IMR-90 (cell line): ENCODE measurements at regions not wholly inside any gene's neighbourhood (a gene's known extent, or its start where the extent isn't known, plus 50 kb on each side); places are given as distances from the start of the nearest gene placed in this dataset.

Experiments
- ATAC-seq: fragments of 200-7000 bp; cut with Tn5 transposase; 2 replicates; pipeline ENCODE4 v1.9.1; 2020; ENCODE audit warnings: low read depth, mild to moderate bottlenecking, moderate library complexity
- BruUV-seq: library from RNA; stranded (reverse); fragments of 400-500 nt; replicated peaks from 2 replicates; lab custom pipeline; 2021; lab: Mats Ljungman, UMichigan
- CTCF ChIA-PET: fragments of 300-600 bp; formaldehyde crosslinking; extraction: SDS; loops from one replicate; lab custom pipeline; 2021; ENCODE audit warnings: antibody characterized with exemption; lab: Yijun Ruan, JAX
- POLR2A ChIA-PET: fragments of 300-600 bp; sonication (Branson Sonifier 250); formaldehyde crosslinking; loops from one replicate; lab custom pipeline; 2022; ENCODE audit warnings: antibody characterized with exemption; ENCODE audit not compliant: unreplicated experiment; lab: Charles Lee
- DNase-seq: peaks from one replicate; pipeline ENCODE4 v3.0.0; 2013
- H2AFZ ChIP-seq: replicated peaks from 2 replicates; pipeline ENCODE3; 2013; ENCODE audit warnings: low read length, mild to moderate bottlenecking; ENCODE audit not compliant: poor library complexity
- H2AK5ac ChIP-seq: 2 replicates; pipeline ENCODE4 v1.6.1; 2013; ENCODE audit warnings: low read depth, low read length, inconsistent platforms
- H2AK9ac ChIP-seq: replicated peaks from 2 replicates; pipeline ENCODE3; 2013; ENCODE audit warnings: mild to moderate bottlenecking, low read depth, low read length, moderate library complexity; ENCODE audit not compliant: poor library complexity
- H2BK120ac ChIP-seq: 2 replicates; pipeline ENCODE4 v1.6.1; 2013; ENCODE audit warnings: low read depth, low read length, inconsistent platforms
- H2BK15ac ChIP-seq: 3 replicates; pipeline ENCODE4 v1.6.1; 2013; ENCODE audit warnings: low read depth, low read length, inconsistent platforms
- H2BK20ac ChIP-seq: 2 replicates; pipeline ENCODE4 v1.6.1; 2013; ENCODE audit warnings: low read depth, mild to moderate bottlenecking, inconsistent platforms, low read length, moderate library complexity
- H2BK5ac ChIP-seq: 2 replicates; pipeline ENCODE4 v1.6.1; 2013; ENCODE audit warnings: mild to moderate bottlenecking, low read depth, low read length, inconsistent platforms; ENCODE audit not compliant: poor library complexity, severe bottlenecking
- H3K14ac ChIP-seq: replicated peaks from 2 replicates; pipeline ENCODE4 v1.6.1; 2013; ENCODE audit warnings: low read depth, low read length, inconsistent platforms
- H3K18ac ChIP-seq: 2 replicates; pipeline ENCODE4 v1.6.1; 2013; ENCODE audit warnings: low read depth, low read length, control low read depth
- H3K23ac ChIP-seq: 2 replicates; pipeline ENCODE4 v1.6.1; 2013; ENCODE audit warnings: low read depth, low read length, inconsistent platforms
- H3K27ac ChIP-seq: 2 replicates; pipeline ENCODE4 v1.5.1; 2013; ENCODE audit warnings: mild to moderate bottlenecking, control low read depth, low read length; ENCODE audit not compliant: insufficient read depth
- H3K27me3 ChIP-seq: 2 replicates; pipeline ENCODE4 v1.6.1; 2013; ENCODE audit warnings: low read length; ENCODE audit not compliant: control insufficient read depth, insufficient read depth
- H3K36me3 ChIP-seq: 2 replicates; pipeline ENCODE4 v1.6.1; 2013; ENCODE audit warnings: low read length, mixed read lengths; ENCODE audit not compliant: control insufficient read depth, insufficient read depth
- H3K4ac ChIP-seq: 2 replicates; pipeline ENCODE4 v1.6.1; 2013; ENCODE audit warnings: low read depth, low read length, inconsistent platforms
- H3K4me1 ChIP-seq: 2 replicates; pipeline ENCODE4 v1.6.1; 2013; ENCODE audit warnings: low read length, mixed read lengths; ENCODE audit not compliant: control insufficient read depth, insufficient read depth
- H3K4me2 ChIP-seq: 2 replicates; pipeline ENCODE4 v1.6.1; 2013; ENCODE audit warnings: low read depth, mild to moderate bottlenecking, control low read depth, low read length, moderate library complexity
- H3K4me3 ChIP-seq: 2 replicates; pipeline ENCODE4 v1.5.1; 2013; ENCODE audit warnings: low read depth, mild to moderate bottlenecking, control low read depth, low read length, moderate library complexity; ENCODE audit not compliant: insufficient read depth
- H3K56ac ChIP-seq: 2 replicates; pipeline ENCODE4 v1.6.1; 2013; ENCODE audit warnings: low read length, inconsistent platforms; ENCODE audit not compliant: insufficient read depth; ENCODE audit errors: extremely low read depth
- H3K79me1 ChIP-seq, 2 experiments: 2 replicates each; pipeline ENCODE4 v1.6.1; 2013; ENCODE audit warnings: low read length in 2 of 2, inconsistent platforms in 1 of 2, low read depth in 1 of 2
- H3K9ac ChIP-seq: 2 replicates; pipeline ENCODE4 v1.6.1; 2013; ENCODE audit warnings: low read depth, low read length, control low read depth
- H3K9me1 ChIP-seq: 2 replicates; pipeline ENCODE4 v1.6.1; 2013; ENCODE audit warnings: low read length, inconsistent platforms; ENCODE audit not compliant: insufficient read depth
- H3K9me3 ChIP-seq: 2 replicates; pipeline ENCODE4 v1.6.1; 2013; ENCODE audit warnings: low read length; ENCODE audit not compliant: control insufficient read depth, insufficient read depth
- H4K20me1 ChIP-seq: 2 replicates; pipeline ENCODE4 v1.6.1; 2013; ENCODE audit warnings: low read length, inconsistent platforms; ENCODE audit not compliant: insufficient read depth
- H4K5ac ChIP-seq: 2 replicates; pipeline ENCODE4 v1.6.1; 2013; ENCODE audit warnings: mild to moderate bottlenecking, low read depth, low read length, control low read depth
- H4K8ac ChIP-seq, 2 experiments: 2 replicates each; pipeline ENCODE4 v1.6.1; 2013; ENCODE audit warnings: low read depth in 2 of 2, low read length in 2 of 2, control low read depth in 1 of 2, inconsistent platforms in 1 of 2
- H4K91ac ChIP-seq: 2 replicates; pipeline ENCODE4 v1.6.1; 2013; ENCODE audit warnings: low read depth, low read length, inconsistent platforms; ENCODE audit not compliant: insufficient read depth
- BHLHE40 ChIP-seq: fragments of 150-350 bp; IDR thresholded peaks from 2 replicates; pipeline ENCODE4 v1.6.1; 2016; ENCODE audit warnings: mild to moderate bottlenecking, low read depth, low read length
- RAD21 ChIP-seq: IDR thresholded peaks from 2 replicates; pipeline ENCODE4 v1.6.1; 2012; ENCODE audit warnings: low read length, improper control_type of control experiment
- RCOR1 ChIP-seq: IDR thresholded peaks from 2 replicates; pipeline ENCODE4 v1.6.1; 2012; ENCODE audit warnings: mild to moderate bottlenecking, low read length, improper control_type of control experiment; ENCODE audit not compliant: insufficient replicate concordance
- WGBS, 2 experiments: methylation state at CpG; one replicate each; pipeline versions ENCODE4 v1.1.5 to v1.1.7; 2013; ENCODE audit warnings: missing lambda C conversion rate in 2 of 2; ENCODE audit not compliant: insufficient read length in 1 of 2; ENCODE audit errors: extremely low coverage in 2 of 2; 5-methylcytosine and 5-hydroxymethylcytosine counted together
- dilution Hi-C: fragments of 300-500 bp; cut with HindIII; formaldehyde crosslinking; loops from one replicate; pipeline ENCODE4 v1.14.3; 2018; ENCODE audit warnings: low sequenced_read_pairs; ENCODE audit not compliant: unreplicated experiment
- in situ Hi-C: fragments of 300-500 bp; cut with MboI; formaldehyde crosslinking; loops from 3 replicates; pipeline ENCODE4 v1.14.3; 2019; ENCODE audit warnings: low sequenced_read_pairs, inconsistent platforms, mixed read lengths
- intact Hi-C: fragments of 100-400 bp; cut with micrococcal nuclease; formaldehyde crosslinking; loops from 2 replicates; pipeline ENCODE4 v1.10.0; 2022

- Histone ChIP-seq H3K18ac (peak overlapping the region; percentile 78), H2BK15ac (peak overlapping the region; percentile 55; the same call in 1 of the 3 replicates), H3K27ac (peak overlapping the region; percentile 80), H2AK5ac (peak overlapping the region; percentile 72), H3K9me1 (peaks cover 13% of the 10 kb centered on the region), H3K4me2 (peak overlapping the region; percentile 67), H2BK120ac (peak overlapping the region; percentile 97), H3K9me3 (no peaks in the 10 kb centered on the region), H4K20me1 (no peaks in the 10 kb centered on the region), H2AK9ac (peak overlapping the region; percentile 80), H3K79me1 (peaks cover 3 to 24% of the 10 kb centered on the region in 2 experiments; a peak in 2 of 4 replicates), H3K4ac (peak overlapping the region; percentile 96), H2BK20ac (peak overlapping the region; percentile 81), H3K4me1 (peaks cover 33% of the 10 kb centered on the region), H4K8ac (peak overlapping the region; percentile 29 to 89), H4K5ac (peak overlapping the region; percentile 90), H3K14ac (peak overlapping the region; percentile 92), H4K91ac (peak overlapping the region; percentile 96), H3K36me3 (no peaks in the 10 kb centered on the region), H3K9ac (peak overlapping the region; percentile 43), H3K56ac (peak overlapping the region; percentile 29; the same call in 1 of the 2 replicates), H3K27me3 (no peaks in the 10 kb centered on the region), H3K23ac (peak overlapping the region; percentile 84; the same call in 1 of the 2 replicates), H3K4me3 (peak overlapping the region; percentile 7; the same call in 1 of the 2 replicates), H2AFZ (peak overlapping the region; percentile 92), H2BK5ac (peak overlapping the region; percentile 97)
- no peak for TF ChIP-seq RCOR1
- no peak for TF ChIP-seq RAD21
- no peak for TF ChIP-seq BHLHE40
- WGBS, 2 experiments = 100% methylated on average over 1 of the region's 10 CpGs; no CpG with 5 or more reads in 1 of the 2 experiments
- dilution Hi-C loops (no loop called here), intact Hi-C loops (no loop called here), in situ Hi-C loops (no loop called here)
- CTCF ChIA-PET = interaction anchor here (0.6 to 2.0 kb wide), 5 partner anchors 29 to 117 kb away, joined by 3 to 7 read pairs (median 5); no protein-coding TSS in a partner anchor
- POLR2A ChIA-PET = interaction anchor here (1.2 to 1.3 kb wide), 2 partner anchors 8 to 69 kb away, joined by 3 to 8 read pairs; no protein-coding TSS in a partner anchor
- ATAC-seq = peak; percentile 43
- BruUV-seq = no TSS peak
- peak; percentile 68 for DNase-seq
These were observed 75.1 kb downstream of the IRF2BPL start for GRCh38 chr14:76953311-76953945.
